Gastroesophageal sphincter (tissue), 4 donors: ENCODE measurements at regions not wholly inside any gene's neighbourhood (a gene's known extent, or its start where the extent isn't known, plus 50 kb on each side); places are given as distances from the start of the nearest gene placed in this dataset.

Experiments
- ATAC-seq: fragments of 150-250 bp; one replicate; pipeline ENCODE4 v1.9.1; 2016; ENCODE audit warnings: mild to moderate bottlenecking, moderate library complexity
- H3K27ac ChIP-seq, 4 donors: fragments of 200-600 bp; sonication (generic) in 3 of 4; 1 replicate in 3 of 4; 2 replicates in 1 of 4; pipeline ENCODE4 v1.5.1; 2016 to 2019
- H3K27me3 ChIP-seq: fragments of 200-600 bp; sonication (generic); one replicate; pipeline ENCODE4 v1.5.1; 2019
- H3K36me3 ChIP-seq, 2 donors: fragments of 200-600 bp; sonication (generic); one replicate each; pipeline ENCODE4 v1.5.1; 2019; ENCODE audit warnings: control low read depth in 1 of 2
- H3K4me1 ChIP-seq, 3 donors: fragments of 200-600 bp; sonication (generic); 1 replicate in 2 of 3; 2 replicates in 1 of 3; pipeline ENCODE4 v1.5.1; 2016 to 2019; ENCODE audit warnings: control low read depth in 2 of 3
- H3K4me3 ChIP-seq, 2 donors: fragments of 200-600 bp; sonication (generic); one replicate each; pipeline ENCODE4 v1.5.1; 2019; ENCODE audit warnings: mild to moderate bottlenecking in 1 of 2, moderate library complexity in 1 of 2
- H3K9me3 ChIP-seq, 3 donors: fragments of 200-600 bp; sonication (generic); one replicate each; pipeline ENCODE4 v1.5.1; 2017 to 2019; ENCODE audit warnings: control low read depth in 2 of 3
- EP300 ChIP-seq: sonication (generic); formaldehyde crosslinking; IDR thresholded peaks from one replicate; pipeline ENCODE4 v1.6.1; 2017; ENCODE audit warnings: antibody characterized with exemption, mild to moderate bottlenecking
- POLR2A ChIP-seq, 2 donors: fragments of 450-650 bp; IDR thresholded peaks; one replicate each; pipeline ENCODE4 v1.6.1; 2017; ENCODE audit warnings: antibody characterized with exemption in 2 of 2, mild to moderate bottlenecking in 2 of 2, moderate library complexity in 1 of 2
- POLR2AphosphoS5 ChIP-seq: sonication (generic); formaldehyde crosslinking; IDR thresholded peaks from one replicate; pipeline ENCODE4 v1.6.1; 2017; ENCODE audit warnings: antibody characterized with exemption
- WGBS, 2 donors: methylation state at CpG; one replicate each; pipeline ENCODE4 v1.1.5; 2018; ENCODE audit warnings: low coverage in 1 of 2; 5-methylcytosine and 5-hydroxymethylcytosine counted together
- TF ChIP-seq, protein P1 (sequence below), 4 experiments: fragments of 200-600 bp in 2 of 4; fragments of 450-650 bp in 2 of 4; sonication (generic) in 1 of 4; IDR thresholded peaks; one replicate each; pipeline ENCODE4 v1.5.1; 2017 to 2019; ENCODE audit warnings: antibody characterized with exemption in 4 of 4, mild to moderate bottlenecking in 2 of 4, moderate library complexity in 2 of 4

DNA sequence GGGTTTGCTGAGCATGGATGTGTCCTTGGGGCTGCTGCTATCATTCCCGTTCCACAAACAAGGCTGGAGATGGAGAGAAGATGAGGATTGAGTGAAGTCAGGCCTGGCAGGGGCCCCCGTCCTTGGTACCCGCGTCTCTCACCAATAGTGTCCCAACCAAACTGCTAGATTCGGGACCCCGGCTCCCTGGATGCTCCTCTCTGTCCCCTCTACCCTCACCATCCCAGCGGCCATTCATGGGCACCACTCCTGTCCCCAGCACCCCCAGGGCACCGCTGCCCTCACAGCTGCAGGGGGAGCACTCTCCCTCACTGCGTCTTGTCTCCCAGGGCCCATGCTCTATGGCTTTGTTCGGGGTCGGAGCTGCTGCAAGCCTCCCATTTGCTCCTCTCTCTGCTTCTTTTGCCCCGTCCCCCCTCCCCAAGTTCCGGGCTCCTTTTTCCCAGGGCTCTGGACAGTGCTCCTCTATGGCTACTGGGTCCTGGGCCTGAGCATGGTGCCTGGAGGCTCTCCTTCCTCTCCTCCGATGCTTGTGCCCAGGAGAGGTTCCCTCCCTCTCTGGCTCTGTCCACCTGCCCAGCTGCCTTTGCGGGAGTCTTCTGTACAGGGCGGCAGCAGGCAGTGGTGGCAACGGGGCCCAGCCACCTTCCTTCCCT is 219.5 kb downstream of the TEX29 start:
- no peak overlapping the region for H3K27ac ChIP-seq
- no peaks in the 10 kb centered on the region for H3K9me3 ChIP-seq
- no peak overlapping the region for H3K4me3 ChIP-seq
- no peaks in the 10 kb centered on the region for H3K36me3 ChIP-seq
- no peaks in the 10 kb centered on the region for H3K4me1 ChIP-seq
- no peak for ATAC-seq
- 86 to 94% methylated on average over 8 to 13 of the region's 17 CpGs for WGBS, 2 donors
- H3K27me3 ChIP-seq = peaks cover 79% of the 10 kb centered on the region
- TF ChIP-seq, protein P1, sequence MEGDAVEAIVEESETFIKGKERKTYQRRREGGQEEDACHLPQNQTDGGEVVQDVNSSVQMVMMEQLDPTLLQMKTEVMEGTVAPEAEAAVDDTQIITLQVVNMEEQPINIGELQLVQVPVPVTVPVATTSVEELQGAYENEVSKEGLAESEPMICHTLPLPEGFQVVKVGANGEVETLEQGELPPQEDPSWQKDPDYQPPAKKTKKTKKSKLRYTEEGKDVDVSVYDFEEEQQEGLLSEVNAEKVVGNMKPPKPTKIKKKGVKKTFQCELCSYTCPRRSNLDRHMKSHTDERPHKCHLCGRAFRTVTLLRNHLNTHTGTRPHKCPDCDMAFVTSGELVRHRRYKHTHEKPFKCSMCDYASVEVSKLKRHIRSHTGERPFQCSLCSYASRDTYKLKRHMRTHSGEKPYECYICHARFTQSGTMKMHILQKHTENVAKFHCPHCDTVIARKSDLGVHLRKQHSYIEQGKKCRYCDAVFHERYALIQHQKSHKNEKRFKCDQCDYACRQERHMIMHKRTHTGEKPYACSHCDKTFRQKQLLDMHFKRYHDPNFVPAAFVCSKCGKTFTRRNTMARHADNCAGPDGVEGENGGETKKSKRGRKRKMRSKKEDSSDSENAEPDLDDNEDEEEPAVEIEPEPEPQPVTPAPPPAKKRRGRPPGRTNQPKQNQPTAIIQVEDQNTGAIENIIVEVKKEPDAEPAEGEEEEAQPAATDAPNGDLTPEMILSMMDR (IDR thresholded peaks at IDR 0.05) = no peak
- TF ChIP-seq EP300 (no peak), POLR2A (IDR thresholded peaks at IDR 0.05) (no peak), POLR2AphosphoS5 (no peak)

DNA sequence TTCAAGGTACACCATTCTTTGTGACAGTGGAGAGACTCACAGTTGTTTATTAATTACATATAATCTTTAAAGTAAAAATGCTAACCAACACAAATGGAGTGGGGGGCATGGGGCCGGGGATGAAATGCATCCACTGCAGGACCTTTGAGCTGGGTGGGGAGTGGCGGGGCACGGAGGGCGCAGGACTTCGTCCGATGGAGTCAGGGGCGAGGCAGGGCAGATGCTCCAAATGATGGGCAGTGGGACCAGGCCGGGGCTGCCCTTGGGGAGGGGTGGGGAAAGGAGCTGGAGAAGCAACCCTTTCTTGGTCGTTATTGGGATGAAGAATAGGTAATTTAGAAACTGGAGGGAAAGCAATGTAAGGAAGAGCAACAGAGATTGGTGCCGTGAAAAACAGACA is 220.0 kb downstream of the TEX29 start:
- TF ChIP-seq POLR2AphosphoS5 (no peak), POLR2A (IDR thresholded peaks at IDR 0.05) (no peak), EP300 (no peak)
- TF ChIP-seq, protein P1 (IDR thresholded peaks at IDR 0.05) = no peak
- H3K27me3 ChIP-seq = peaks cover 73% of the 10 kb centered on the region
- no peak overlapping the region for H3K4me3 ChIP-seq
- ATAC-seq = no peak
- H3K4me1 ChIP-seq = no peaks in the 10 kb centered on the region
- peaks cover 0 to 3% (median 0%) of the 10 kb centered on the region in 3 donors for H3K9me3 ChIP-seq
- H3K27ac ChIP-seq = no peak overlapping the region
- 69 to 100% methylated on average over 3 to 6 of the region's 10 CpGs for WGBS, 2 donors
- H3K36me3 ChIP-seq = no peaks in the 10 kb centered on the region

DNA sequence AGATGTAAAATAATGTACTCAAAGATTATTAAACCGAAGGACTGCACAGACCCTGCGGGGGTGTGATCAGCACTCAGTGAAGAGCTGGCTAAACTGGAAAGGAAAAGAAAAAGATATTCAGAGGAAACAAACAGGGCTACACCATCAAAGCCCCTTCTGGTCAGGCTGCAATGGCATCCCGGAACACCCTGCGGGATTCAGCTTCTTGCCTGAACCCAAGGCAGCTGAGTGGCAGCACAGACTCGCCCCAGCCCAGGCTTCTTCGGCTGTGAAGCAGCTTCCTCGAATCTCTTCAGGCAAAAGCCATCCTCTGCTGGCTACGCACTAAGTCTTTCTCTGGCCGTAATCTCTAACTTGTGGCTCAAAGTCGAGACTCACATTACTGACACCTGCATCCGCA is 220.9 kb downstream of the TEX29 start:
- Histone ChIP-seq H3K27ac (no peak overlapping the region), H3K4me3 (no peak overlapping the region), H3K27me3 (peaks cover 65% of the 10 kb centered on the region), H3K9me3 (peaks cover 0 to 12% (median 0%) of the 10 kb centered on the region in 3 donors), H3K36me3 (no peaks in the 10 kb centered on the region), H3K4me1 (no peaks in the 10 kb centered on the region)
- TF ChIP-seq EP300 (no peak), POLR2A (IDR thresholded peaks at IDR 0.05) (no peak), POLR2AphosphoS5 (no peak)
- TF ChIP-seq, protein P1 (IDR thresholded peaks at IDR 0.05) = no peak
- 60% methylated on average over 9 of the region's 11 CpGs; no CpG with 5 or more reads in 1 of the 2 donors for WGBS, 2 donors
- ATAC-seq = no peak

DNA sequence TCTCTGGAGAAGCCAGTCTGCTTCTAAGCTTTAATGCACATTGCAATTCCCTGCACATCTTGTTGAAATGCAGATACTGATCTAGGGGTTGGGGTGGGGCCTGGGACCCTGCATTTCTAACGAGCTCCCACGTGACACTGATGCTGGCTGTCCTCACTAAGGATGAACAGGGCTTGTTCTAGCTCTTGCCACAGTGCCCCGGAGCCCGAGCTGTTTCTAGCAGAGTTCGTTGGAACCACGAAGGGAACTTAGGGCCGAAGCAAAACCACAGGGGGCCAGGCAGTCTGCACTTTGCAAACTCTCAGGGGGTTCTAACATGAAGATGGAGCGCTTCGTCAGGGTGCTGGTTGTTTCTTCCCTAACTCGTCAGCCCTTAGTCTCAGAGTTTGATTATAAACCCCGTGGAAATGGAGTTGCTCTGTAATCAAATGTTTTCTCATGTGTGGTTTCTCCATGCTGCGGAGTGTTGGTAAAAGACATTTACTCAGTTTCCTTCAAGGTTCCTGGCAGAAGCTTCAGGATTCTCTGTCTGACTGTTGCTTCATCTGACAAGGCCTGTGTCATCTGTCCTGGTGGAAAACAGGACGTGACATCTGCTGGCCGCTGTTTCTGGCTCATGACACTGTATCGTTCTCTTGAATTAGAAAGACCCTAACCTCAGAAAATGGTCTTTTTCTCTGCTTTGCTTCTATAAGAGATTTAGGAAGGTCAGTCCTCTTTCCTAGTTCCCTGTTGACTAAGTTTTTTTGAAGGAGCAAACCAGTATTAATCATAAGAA is 221.5 kb downstream of the TEX29 start:
- Histone ChIP-seq H3K27me3 (peaks cover 59% of the 10 kb centered on the region), H3K4me1 (no peaks in the 10 kb centered on the region), H3K36me3 (no peaks in the 10 kb centered on the region), H3K9me3 (peaks cover 0 to 15% (median 0%) of the 10 kb centered on the region in 3 donors), H3K27ac (no peak overlapping the region), H3K4me3 (no peak overlapping the region)
- TF ChIP-seq POLR2A (IDR thresholded peaks at IDR 0.05) (no peak), POLR2AphosphoS5 (no peak), EP300 (no peak)
- TF ChIP-seq, protein P1 (IDR thresholded peaks at IDR 0.05) = no peak
- WGBS, 2 donors = 78 to 85% methylated on average over 10 to 14 of the region's 15 CpGs
- no peak for ATAC-seq
